ENCODE measurements at regions not wholly inside any gene's neighbourhood (a gene's known extent, or its start where the extent isn't known, plus 50 kb on each side); places are given as distances from the start of the nearest gene placed in this dataset.

- TF ChIP-seq CTCF (IDR thresholded peaks at IDR 0.05; ENCODE audit: low read depth, low read length) = no peak
- no peak for DNase-seq (ENCODE audit: extremely low read depth, low read depth)
These were observed 333.3 kb downstream of the BCOR start for GRCh38 chrX:39764441-39764914.

- no peak for DNase-seq (ENCODE audit: extremely low read depth, low read depth)
- no peak for TF ChIP-seq CTCF (IDR thresholded peaks at IDR 0.05; ENCODE audit: low read depth, low read length)
These were observed 332.4 kb downstream of the BCOR start for GRCh38 chrX:39765327-39765726.

- TF ChIP-seq CTCF (IDR thresholded peaks at IDR 0.05; ENCODE audit: low read depth, low read length) = no peak
- DNase-seq (ENCODE audit: extremely low read depth, low read depth) = no peak
These were observed 331.6 kb downstream of the BCOR start for GRCh38 chrX:39766085-39766726.

- no peak for TF ChIP-seq CTCF (IDR thresholded peaks at IDR 0.05; ENCODE audit: low read depth, low read length)
- DNase-seq (ENCODE audit: extremely low read depth, low read depth) = no peak
These were observed 330.9 kb downstream of the BCOR start for GRCh38 chrX:39766855-39767254.

- DNase-seq (ENCODE audit: extremely low read depth, low read depth) = no peak
- TF ChIP-seq CTCF (IDR thresholded peaks at IDR 0.05; ENCODE audit: low read depth, low read length) = no peak
These were observed 330.3 kb downstream of the BCOR start for GRCh38 chrX:39767446-39767845.

GRCh38 chrX:39769748-39770147 is 328.0 kb downstream of the BCOR start:
- DNase-seq (ENCODE audit: extremely low read depth, low read depth) = no peak
- TF ChIP-seq CTCF (IDR thresholded peaks at IDR 0.05; ENCODE audit: low read depth, low read length) = no peak

GRCh38 chrX:39771089-39771488 is 326.7 kb downstream of the BCOR start:
- no peak for TF ChIP-seq CTCF (IDR thresholded peaks at IDR 0.05; ENCODE audit: low read depth, low read length)
- no peak for DNase-seq (ENCODE audit: extremely low read depth, low read depth)

All from AG09319 (cell line).